Natural killer cell (primary cell): ENCODE measurements at regions not wholly inside any gene's neighbourhood (a gene's known extent, or its start where the extent isn't known, plus 50 kb on each side); places are given as distances from the start of the nearest gene placed in this dataset.
A peak's percentile ranks its signal among the peaks of the same experiment; 100 is the strongest.

Experiments
- ATAC-seq, 3 donors: fragments of 150-1000 bp in 2 of 3; fragments of 200-7000 bp in 1 of 3; cut with Tn5 transposase; 1 replicate in 1 of 3; 2 replicates in 2 of 3; pipeline ENCODE4 v1.10.0; 2021; ENCODE audit warnings: mild to moderate bottlenecking in 2 of 3, moderate library complexity in 2 of 3
- DNase-seq, 2 donors: peaks; one replicate each; pipeline versions ENCODE4 v3.0.0 to v3.0.0-alpha.2; 2013 to 2021; ENCODE audit warnings: mixed read lengths in 1 of 2
- H3K27ac ChIP-seq: one replicate; pipeline ENCODE4 v1.5.1; 2013; ENCODE audit warnings: mild to moderate bottlenecking, low read length
- H3K27me3 ChIP-seq: one replicate; pipeline ENCODE4 v1.6.1; 2013; ENCODE audit warnings: low read length; ENCODE audit not compliant: control insufficient read depth, insufficient read depth
- H3K36me3 ChIP-seq: one replicate; pipeline ENCODE4 v1.6.1; 2013; ENCODE audit warnings: low read length; ENCODE audit not compliant: control insufficient read depth, insufficient read depth
- H3K4me1 ChIP-seq: one replicate; pipeline ENCODE4 v1.6.1; 2013; ENCODE audit warnings: low read length; ENCODE audit not compliant: control insufficient read depth, insufficient read depth
- H3K4me3 ChIP-seq: one replicate; pipeline ENCODE4 v1.5.1; 2013; ENCODE audit warnings: low read length
- H3K9me3 ChIP-seq: one replicate; pipeline ENCODE4 v1.6.1; 2013; ENCODE audit warnings: low read length; ENCODE audit not compliant: control insufficient read depth, insufficient read depth
- H3K27ac Mint-ChIP-seq, 2 donors: one replicate each; pipeline ENCODE4 v1.8.0; 2022; ENCODE audit warnings: mild to moderate bottlenecking in 2 of 2, mixed read lengths in 2 of 2, moderate library complexity in 1 of 2
- H3K27me3 Mint-ChIP-seq, 2 donors: one replicate each; pipeline ENCODE4 v1.8.0; 2022; ENCODE audit warnings: low read depth in 2 of 2, mixed read lengths in 2 of 2
- H3K36me3 Mint-ChIP-seq: one replicate; pipeline ENCODE4 v1.8.0; 2022; ENCODE audit warnings: mixed read lengths
- H3K4me1 Mint-ChIP-seq, 2 donors: one replicate each; pipeline ENCODE4 v1.8.0; 2022; ENCODE audit warnings: mixed read lengths in 2 of 2
- H3K4me3 Mint-ChIP-seq: one replicate; pipeline ENCODE4 v1.8.0; 2022; ENCODE audit warnings: mild to moderate bottlenecking, moderate library complexity, mixed read lengths
- H3K9me3 Mint-ChIP-seq, 2 donors: one replicate each; pipeline ENCODE4 v1.8.0; 2022; ENCODE audit warnings: mixed read lengths in 2 of 2
- WGBS: methylation state at CpG from one replicate; pipeline ENCODE4 v1.1.7; 2013; ENCODE audit warnings: missing lambda C conversion rate; ENCODE audit not compliant: insufficient coverage; 5-methylcytosine and 5-hydroxymethylcytosine counted together
- intact Hi-C: fragments of 100-400 bp; cut with micrococcal nuclease; formaldehyde crosslinking; loops from one replicate; pipeline ENCODE4 v1.14.2; 2022
- TF ChIP-seq, protein P1 (sequence below): fragments of 200-600 bp; IDR thresholded peaks from one replicate; pipeline ENCODE4 v1.8.0; 2022; ENCODE audit warnings: antibody characterized with exemption

DNA sequence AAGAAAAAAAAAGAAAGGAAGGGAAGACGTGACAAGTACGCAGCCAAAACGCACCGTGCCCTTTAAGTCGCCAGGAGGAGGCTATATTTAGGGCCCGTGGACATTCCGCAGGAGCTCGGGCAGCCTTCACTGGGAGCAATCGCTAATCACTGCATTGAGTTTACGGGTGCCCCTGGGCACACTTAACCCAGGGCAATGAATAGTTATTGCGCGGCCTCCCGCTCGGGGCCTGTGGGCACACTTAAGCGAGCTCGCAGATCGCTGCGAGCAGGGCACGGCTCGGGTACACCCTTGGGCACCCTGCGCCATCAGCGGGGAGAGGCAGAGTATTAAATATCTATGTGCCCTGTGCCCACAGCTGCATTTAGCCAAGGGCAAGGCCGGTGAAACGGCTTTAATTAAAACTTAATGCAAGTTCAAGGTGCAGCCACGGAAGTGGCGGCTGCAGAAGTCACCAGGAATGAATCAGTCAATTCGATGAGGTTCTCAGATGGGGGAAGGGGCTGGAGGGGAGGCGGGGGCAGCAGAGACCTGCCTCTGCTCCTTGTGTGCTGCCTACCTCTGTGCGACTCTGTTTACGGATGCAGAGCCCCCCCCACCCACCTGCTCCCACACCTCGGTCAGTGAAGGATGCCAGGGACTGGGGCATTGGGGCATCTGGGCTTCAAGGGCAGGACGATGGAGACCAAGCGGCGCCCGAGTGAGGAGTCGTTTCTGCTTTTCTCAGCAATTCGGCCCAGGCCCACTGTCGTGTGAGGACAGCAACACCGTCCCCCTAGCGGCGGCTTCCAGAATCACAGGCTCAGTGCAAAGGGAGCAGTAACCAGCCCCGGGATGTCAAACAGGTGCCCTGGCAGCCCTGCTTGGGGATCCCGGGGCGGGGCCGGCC is 51.8 kb upstream of the TARDBP start:
- intact Hi-C loops, result no loop called here
- TF ChIP-seq, protein P1, sequence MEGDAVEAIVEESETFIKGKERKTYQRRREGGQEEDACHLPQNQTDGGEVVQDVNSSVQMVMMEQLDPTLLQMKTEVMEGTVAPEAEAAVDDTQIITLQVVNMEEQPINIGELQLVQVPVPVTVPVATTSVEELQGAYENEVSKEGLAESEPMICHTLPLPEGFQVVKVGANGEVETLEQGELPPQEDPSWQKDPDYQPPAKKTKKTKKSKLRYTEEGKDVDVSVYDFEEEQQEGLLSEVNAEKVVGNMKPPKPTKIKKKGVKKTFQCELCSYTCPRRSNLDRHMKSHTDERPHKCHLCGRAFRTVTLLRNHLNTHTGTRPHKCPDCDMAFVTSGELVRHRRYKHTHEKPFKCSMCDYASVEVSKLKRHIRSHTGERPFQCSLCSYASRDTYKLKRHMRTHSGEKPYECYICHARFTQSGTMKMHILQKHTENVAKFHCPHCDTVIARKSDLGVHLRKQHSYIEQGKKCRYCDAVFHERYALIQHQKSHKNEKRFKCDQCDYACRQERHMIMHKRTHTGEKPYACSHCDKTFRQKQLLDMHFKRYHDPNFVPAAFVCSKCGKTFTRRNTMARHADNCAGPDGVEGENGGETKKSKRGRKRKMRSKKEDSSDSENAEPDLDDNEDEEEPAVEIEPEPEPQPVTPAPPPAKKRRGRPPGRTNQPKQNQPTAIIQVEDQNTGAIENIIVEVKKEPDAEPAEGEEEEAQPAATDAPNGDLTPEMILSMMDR, result peak; percentile 77
- peaks cover 3% of the 10 kb centered on the region for H3K27me3 ChIP-seq

DNA sequence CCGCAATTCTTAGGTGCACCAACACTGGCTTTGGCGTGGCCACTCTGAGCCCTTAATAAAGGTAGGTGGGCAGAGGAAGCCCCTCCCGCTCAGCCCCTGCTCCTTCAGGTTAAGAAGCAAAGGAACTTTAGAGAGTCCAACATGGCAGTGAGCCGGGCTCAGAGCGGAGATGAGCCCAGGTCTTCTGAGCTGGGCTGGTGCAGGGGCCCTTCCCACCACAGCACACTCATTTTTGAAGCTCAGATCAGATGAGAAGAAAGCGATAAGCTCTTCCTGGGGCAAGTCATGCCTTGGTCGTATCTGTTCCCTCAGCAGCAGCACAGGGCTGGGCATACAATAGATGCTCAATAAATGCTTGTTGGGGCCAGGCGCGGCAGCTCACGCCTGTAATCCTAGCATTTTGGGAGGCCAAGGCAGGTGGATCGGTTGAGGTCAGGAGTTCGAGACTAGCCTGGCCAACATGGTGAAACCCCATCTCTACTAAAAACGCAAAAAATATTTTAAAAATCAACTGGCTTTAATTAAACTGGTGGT is 51.1 kb upstream of the TARDBP start:
- intact Hi-C loops, result no loop called here
- Mint-ChIP-seq H3K4me3 (no peak overlapping the region), H3K27ac (no peak overlapping the region), H3K9me3 (no peaks in the 10 kb centered on the region), H3K36me3 (no peaks in the 10 kb centered on the region), H3K27me3 (peaks cover 0 to 4% of the 10 kb centered on the region in 2 donors), H3K4me1 (peaks cover 8 to 30% of the 10 kb centered on the region in 2 donors)
- peaks cover 36% of the 10 kb centered on the region for H3K4me1 ChIP-seq
- no peaks in the 10 kb centered on the region for H3K36me3 ChIP-seq
- WGBS, result 70% methylated on average over 13 of the region's 13 CpGs
- no peak for ATAC-seq
- H3K27me3 ChIP-seq, result peaks cover 3% of the 10 kb centered on the region
- TF ChIP-seq, protein P1, result peak; percentile 41
- no peak overlapping the region for H3K4me3 ChIP-seq
- H3K27ac ChIP-seq, result no peak overlapping the region
- no peak for DNase-seq
- no peaks in the 10 kb centered on the region for H3K9me3 ChIP-seq

More for the DNA sequence above, 51.8 kb upstream of the TARDBP start:
- Histone ChIP-seq H3K27ac (no peak overlapping the region), H3K4me3 (no peak overlapping the region), H3K4me1 (peaks cover 29% of the 10 kb centered on the region), H3K36me3 (no peaks in the 10 kb centered on the region), H3K9me3 (no peaks in the 10 kb centered on the region)
- Mint-ChIP-seq H3K9me3 (no peaks in the 10 kb centered on the region), H3K36me3 (no peaks in the 10 kb centered on the region), H3K4me3 (no peak overlapping the region), H3K27me3 (peaks cover 0 to 4% of the 10 kb centered on the region in 2 donors), H3K27ac (no peak overlapping the region), H3K4me1 (peaks cover 8 to 24% of the 10 kb centered on the region in 2 donors)
- peak; percentile 70 to 80 (median 77) for ATAC-seq
- DNase-seq, result peak; percentile 71 to 85
- WGBS, result 62% methylated on average over 45 of the region's 45 CpGs

DNA sequence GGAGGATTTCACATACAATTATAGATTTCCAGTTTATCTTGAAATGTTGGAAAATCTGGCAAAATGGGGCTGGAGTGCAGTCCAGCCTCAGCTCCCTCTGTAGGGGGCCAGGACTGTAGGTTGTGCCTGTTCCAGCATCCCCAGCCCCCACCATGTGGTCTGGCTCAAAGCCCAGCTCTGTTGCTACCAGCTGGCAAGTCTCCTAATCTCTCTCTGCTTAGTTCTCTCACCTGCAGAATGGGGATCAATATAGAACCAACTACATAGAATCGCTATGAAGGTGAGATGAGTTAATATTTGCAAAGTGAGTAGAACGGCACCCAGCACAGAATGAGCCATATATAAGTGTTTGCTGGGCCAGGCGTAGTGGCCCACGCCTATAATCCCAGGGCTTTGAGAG is 50.0 kb upstream of the TARDBP start:
- peaks cover 43% of the 10 kb centered on the region for H3K4me1 ChIP-seq
- TF ChIP-seq, protein P1, result no peak
- Mint-ChIP-seq H3K27ac (no peak overlapping the region), H3K36me3 (no peaks in the 10 kb centered on the region), H3K4me3 (no peak overlapping the region), H3K9me3 (no peaks in the 10 kb centered on the region), H3K4me1 (peaks cover 8 to 35% of the 10 kb centered on the region in 2 donors), H3K27me3 (peaks cover 0 to 8% of the 10 kb centered on the region in 2 donors)
- intact Hi-C loops, result no loop called here
- H3K9me3 ChIP-seq, result no peaks in the 10 kb centered on the region
- H3K4me3 ChIP-seq, result no peak overlapping the region
- 81% methylated on average over 4 of the region's 4 CpGs for WGBS
- H3K27ac ChIP-seq, result no peak overlapping the region
- no peak for ATAC-seq
- no peak for DNase-seq
- H3K36me3 ChIP-seq, result no peaks in the 10 kb centered on the region
- peaks cover 3% of the 10 kb centered on the region for H3K27me3 ChIP-seq
